ENCODE measurements at regions not wholly inside any gene's neighbourhood (a gene's known extent, or its start where the extent isn't known, plus 50 kb on each side); places are given as distances from the start of the nearest gene placed in this dataset.

- TF ChIP-seq ZNF565 (CRISPR knock-in tag; conservative IDR thresholded peaks at IDR 0.05; ENCODE audit: low read depth) (no peak), ARNTL (CRISPR knock-in tag; IDR thresholded peaks at IDR 0.05; ENCODE audit: borderline replicate concordance, low read depth) (no peak), ZC3H10 (CRISPR knock-in tag; IDR thresholded peaks at IDR 0.05) (no peak), ZFP3 (CRISPR knock-in tag; IDR thresholded peaks at IDR 0.05) (no peak), PATZ1 (CRISPR knock-in tag; IDR thresholded peaks at IDR 0.05; ENCODE audit: borderline replicate concordance) (no peak), SNAI2 (CRISPR knock-in tag; IDR thresholded peaks at IDR 0.05) (no peak)
Observed at GRCh38 chr13:109844396-109844795, 58.0 kb upstream of the IRS2 start.
